ENCODE measurements at regions not wholly inside any gene's neighbourhood (a gene's known extent, or its start where the extent isn't known, plus 50 kb on each side); places are given as distances from the start of the nearest gene placed in this dataset.

GRCh38 chr2:185990861-185991525 is 252.4 kb downstream of the FSIP2 start:
- no peak for DNase-seq

- no peak for DNase-seq
Observed at GRCh38 chr2:185998562-185999070, 260.0 kb downstream of the FSIP2 start.

- DNase-seq: no peak
Observed at GRCh38 chr2:186009341-186009740, 270.7 kb downstream of the FSIP2 start.

GRCh38 chr2:186017278-186017677 is 278.7 kb downstream of the FSIP2 start:
- DNase-seq: no peak

GRCh38 chr2:186024921-186025320 is 286.3 kb downstream of the FSIP2 start:
- no peak for DNase-seq

GRCh38 chr2:186027922-186028321 is 289.3 kb downstream of the FSIP2 start:
- DNase-seq: peak; percentile 9

- no peak for DNase-seq
Observed at GRCh38 chr2:186031229-186031628, 292.6 kb downstream of the FSIP2 start.

- DNase-seq: peak; percentile 9
Observed at GRCh38 chr2:186032102-186032738, 293.6 kb downstream of the FSIP2 start.

- DNase-seq: no peak
Observed at GRCh38 chr2:186032930-186033329, 294.3 kb downstream of the FSIP2 start.

GRCh38 chr2:186033541-186033940 is 294.9 kb downstream of the FSIP2 start:
- no peak for DNase-seq

GRCh38 chr2:186036862-186037449 is 298.4 kb downstream of the FSIP2 start:
- DNase-seq: no peak

- DNase-seq: no peak
Observed at GRCh38 chr2:186042207-186043028, 303.8 kb downstream of the FSIP2 start.

- DNase-seq: no peak
Observed at GRCh38 chr2:186044761-186045160, 306.2 kb downstream of the FSIP2 start.

GRCh38 chr2:186052930-186053329 is 314.3 kb downstream of the FSIP2 start:
- DNase-seq: no peak

- DNase-seq: no peak
Observed at GRCh38 chr2:186058614-186059013, 320.0 kb downstream of the FSIP2 start.

- no peak for DNase-seq
Observed at GRCh38 chr2:186059096-186059495, 320.5 kb downstream of the FSIP2 start.

- no peak for DNase-seq
Observed at GRCh38 chr2:186060744-186061440, 322.3 kb downstream of the FSIP2 start.

GRCh38 chr2:186064507-186064906 is 325.9 kb downstream of the FSIP2 start:
- DNase-seq: peak; percentile 2

- no peak for DNase-seq
Observed at GRCh38 chr2:186065491-186065890, 326.9 kb downstream of the FSIP2 start.

- DNase-seq: no peak
Observed at GRCh38 chr2:186068139-186068801, 329.7 kb downstream of the FSIP2 start.

GRCh38 chr2:186069676-186070075 is 331.1 kb downstream of the FSIP2 start:
- no peak for DNase-seq

GRCh38 chr2:186085226-186085625 is 346.6 kb downstream of the FSIP2 start:
- DNase-seq: no peak
